ENCODE measurements at regions not wholly inside any gene's neighbourhood (a gene's known extent, or its start where the extent isn't known, plus 50 kb on each side); places are given as distances from the start of the nearest gene placed in this dataset.

DNA sequence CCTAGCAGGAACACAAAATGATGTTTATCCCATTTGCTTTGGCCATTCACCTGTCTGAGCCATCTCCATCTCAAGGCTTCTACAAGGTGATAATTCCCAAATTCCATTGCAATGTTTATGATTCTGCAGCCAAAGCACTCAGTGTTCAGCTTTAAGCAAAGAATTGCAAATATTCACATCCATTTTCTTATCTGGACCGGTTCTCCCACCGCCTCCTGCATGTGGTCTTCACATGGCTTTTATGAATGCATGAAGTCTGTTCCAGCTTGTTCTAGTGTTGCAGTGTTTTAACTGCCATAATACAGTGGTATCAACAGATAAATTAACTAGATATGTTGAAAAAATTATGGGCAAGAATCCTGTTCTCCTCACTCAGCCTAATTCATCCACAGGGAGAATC is 443.0 kb upstream of the KLF4 start:
- DNase-seq (ENCODE audit: low spot score) (no peak), ATAC-seq (ENCODE audit: low FRiP score) (no peak)
- TF ChIP-seq CTCF (IDR thresholded peaks at IDR 0.05), result no peak

DNA sequence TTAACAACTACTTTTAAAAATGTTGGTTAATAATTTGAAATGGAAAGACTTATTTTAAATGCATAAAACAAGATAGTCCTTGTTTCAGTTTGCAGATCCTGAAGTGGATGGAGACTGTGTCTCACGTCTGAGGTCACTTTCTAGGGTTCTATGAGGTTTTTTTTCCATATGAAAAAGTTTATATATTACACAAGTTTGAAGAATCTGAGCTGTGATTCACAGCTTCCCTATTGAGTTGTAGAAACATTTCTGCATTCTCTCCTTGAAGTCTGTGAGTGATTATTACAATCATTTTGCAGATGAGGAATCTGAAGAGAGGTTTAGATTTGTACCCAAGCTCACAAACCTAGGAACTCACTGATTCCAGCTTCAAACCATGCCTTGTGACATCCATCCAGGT is 442.5 kb upstream of the KLF4 start:
- ATAC-seq (ENCODE audit: low FRiP score), result no peak
- DNase-seq (ENCODE audit: low spot score), result no peak
- TF ChIP-seq CTCF (IDR thresholded peaks at IDR 0.05), result no peak

DNA sequence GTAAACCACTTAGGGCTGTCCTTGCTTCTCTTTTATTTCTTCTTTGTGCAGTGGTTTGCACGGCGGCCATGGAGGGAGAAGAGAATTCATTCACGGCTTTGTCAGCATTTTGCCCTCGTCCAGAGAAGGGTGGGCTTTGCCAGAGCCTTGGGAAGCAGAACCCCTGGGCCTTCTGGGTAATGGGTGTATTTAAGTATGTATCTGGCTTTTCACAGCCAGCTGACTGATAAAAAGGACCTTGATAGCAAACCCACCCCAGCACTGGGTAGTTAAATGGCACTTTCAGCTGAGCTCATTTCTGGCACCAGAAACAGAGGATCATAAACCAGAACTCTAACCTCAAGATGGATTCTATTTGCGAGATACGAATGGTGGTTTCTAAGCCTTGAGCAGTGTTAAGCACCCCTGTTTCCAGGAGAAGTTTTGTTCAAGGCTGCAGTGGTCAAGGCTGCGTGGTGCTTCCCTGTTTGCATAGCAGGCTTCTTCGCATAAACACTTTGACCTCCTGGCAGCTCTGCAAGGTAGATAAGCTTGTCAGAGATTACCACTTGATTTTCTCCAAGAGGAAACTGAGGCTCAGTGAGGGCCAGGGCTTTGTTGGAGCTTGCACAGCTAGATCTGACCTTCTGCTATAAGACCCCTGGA is 441.6 kb upstream of the KLF4 start:
- DNase-seq (ENCODE audit: low spot score) (no peak), ATAC-seq (ENCODE audit: low FRiP score) (no peak)
- no peak for TF ChIP-seq CTCF (IDR thresholded peaks at IDR 0.05)

- ATAC-seq (ENCODE audit: low FRiP score) (no peak), DNase-seq (ENCODE audit: low spot score) (no peak)
- TF ChIP-seq CTCF (IDR thresholded peaks at IDR 0.05), result no peak
Measured at GRCh38 chr9:107929443-107929842, 439.9 kb upstream of the KLF4 start.

DNA sequence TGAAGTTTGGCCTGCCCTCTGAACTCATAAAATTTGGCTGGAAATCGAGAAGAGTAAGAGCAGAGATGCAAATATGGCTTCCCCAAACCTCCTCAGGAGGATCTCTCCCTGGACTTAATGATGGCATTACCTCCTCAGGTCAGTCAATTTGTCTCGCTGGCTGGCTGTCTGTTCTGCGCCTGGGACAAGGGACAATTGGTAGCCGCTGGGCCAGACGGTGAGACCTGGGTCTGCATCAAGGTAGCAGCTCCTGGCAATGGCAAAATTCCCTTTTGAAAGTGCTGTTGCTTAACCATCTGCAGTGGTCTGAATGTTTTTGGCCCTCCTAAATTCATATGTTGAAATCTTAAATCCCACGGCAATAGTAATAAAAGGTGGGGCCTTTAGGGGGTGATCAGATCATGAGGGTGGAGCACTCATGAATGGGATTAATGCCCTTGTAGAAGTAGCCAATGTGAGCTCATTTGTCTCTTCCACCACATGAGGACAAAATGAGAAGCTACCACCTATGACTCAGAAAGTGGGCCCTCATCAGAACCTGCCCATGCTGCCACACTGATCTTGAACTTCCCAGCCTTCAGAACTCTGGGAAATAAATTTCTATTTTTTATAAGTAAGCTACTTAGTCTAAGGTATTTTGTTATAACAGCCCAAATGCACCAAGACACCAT is 439.3 kb upstream of the KLF4 start:
- DNase-seq (ENCODE audit: low spot score), result no peak

DNA sequence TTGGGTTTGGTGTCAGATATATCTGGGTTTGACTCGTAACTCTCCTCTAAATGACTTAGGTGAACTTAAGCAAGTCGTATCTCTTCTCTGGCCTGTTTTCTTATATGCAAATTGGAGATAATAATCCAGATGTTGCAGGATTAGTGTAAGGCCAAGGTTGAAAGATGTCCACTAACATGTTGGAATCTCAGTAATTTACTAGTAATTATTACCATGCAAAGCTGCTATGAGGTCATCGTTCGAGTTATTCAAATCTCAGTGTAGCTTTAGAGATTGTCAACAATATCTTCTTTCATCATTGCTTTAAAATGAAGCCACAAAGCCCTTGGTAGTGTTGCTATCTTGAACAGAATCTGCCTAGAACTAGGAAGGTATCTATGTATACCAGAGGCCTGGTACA is 437.7 kb upstream of the KLF4 start:
- ATAC-seq (ENCODE audit: low FRiP score), result no peak
- DNase-seq (ENCODE audit: low spot score), result no peak
- no peak for TF ChIP-seq CTCF (IDR thresholded peaks at IDR 0.05)

More for the DNA sequence above, 439.3 kb upstream of the KLF4 start:
- no peak for ATAC-seq (ENCODE audit: low FRiP score)
- no peak for TF ChIP-seq CTCF (IDR thresholded peaks at IDR 0.05)

DNA sequence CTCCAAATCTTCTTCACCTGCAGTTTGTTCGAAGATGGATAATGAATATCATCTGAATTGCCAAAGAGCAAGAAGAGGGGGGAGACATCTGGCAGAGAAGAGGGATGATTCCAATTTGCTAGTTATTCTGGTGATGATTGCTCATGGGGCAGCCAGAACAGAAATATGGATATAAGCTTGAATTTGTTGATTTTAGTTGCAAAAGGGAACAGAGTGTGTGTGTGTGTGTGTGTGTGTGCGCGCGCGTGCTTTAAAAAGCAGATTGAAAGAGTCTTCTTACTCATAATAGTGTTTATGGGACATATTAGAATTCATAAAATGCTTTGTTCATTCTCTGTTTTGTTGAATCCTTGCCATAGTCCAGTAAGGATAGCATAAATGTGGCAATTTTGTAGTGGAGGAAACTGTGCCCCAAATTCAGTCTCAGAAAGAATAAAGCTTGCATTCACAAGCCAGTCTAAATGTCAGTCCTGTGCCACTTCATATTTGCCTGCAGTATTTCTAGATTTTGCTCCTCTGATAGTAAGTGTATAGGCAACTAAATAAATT is 436.3 kb upstream of the KLF4 start:
- DNase-seq (ENCODE audit: low spot score) (no peak), ATAC-seq (ENCODE audit: low FRiP score) (no peak)
- no peak for TF ChIP-seq CTCF (IDR thresholded peaks at IDR 0.05)
